Activated CD8-positive, alpha-beta T cell treated with anti-CD3 and anti-CD28 coated beads for 36 hours (primary cell): ENCODE measurements at regions not wholly inside any gene's neighbourhood (a gene's known extent, or its start where the extent isn't known, plus 50 kb on each side); places are given as distances from the start of the nearest gene placed in this dataset.

Experiments used
- ATAC-seq: fragments of 200-7000 bp; cut with Tn5 transposase; one replicate; pipeline ENCODE4 v1.10.0; 2021; ENCODE audit warnings: mild to moderate bottlenecking, moderate library complexity
- CTCF ChIA-PET: fragments of 350-600 bp; sonication (Branson Sonifier 250); formaldehyde crosslinking; loops from one replicate; lab custom pipeline; 2021; ENCODE audit warnings: antibody characterized with exemption; lab: Charles Lee
- POLR2A ChIA-PET: fragments of 350-600 bp; sonication (Branson Sonifier 250); formaldehyde crosslinking; loops from one replicate; lab custom pipeline; 2021; ENCODE audit warnings: antibody characterized with exemption; lab: Charles Lee
- DNase-seq: peaks from one replicate; pipeline ENCODE4 v3.0.0-alpha.2; 2020
- H3K27ac Mint-ChIP-seq: one replicate; pipeline ENCODE4 v1.8.0; 2021; ENCODE audit warnings: mild to moderate bottlenecking, mixed read lengths
- H3K27me3 Mint-ChIP-seq: one replicate; pipeline ENCODE4 v1.8.0; 2021; ENCODE audit warnings: mixed read lengths
- H3K36me3 Mint-ChIP-seq: one replicate; pipeline ENCODE4 v1.8.0; 2021; ENCODE audit warnings: low read depth, mixed read lengths
- H3K4me1 Mint-ChIP-seq: one replicate; pipeline ENCODE4 v1.8.0; 2021; ENCODE audit warnings: low read depth, mixed read lengths
- H3K4me3 Mint-ChIP-seq: one replicate; pipeline ENCODE4 v1.8.0; 2021; ENCODE audit warnings: mild to moderate bottlenecking, moderate library complexity, mixed read lengths
- H3K9me3 Mint-ChIP-seq: one replicate; pipeline ENCODE4 v1.8.0; 2021; ENCODE audit warnings: mixed read lengths
- CTCF ChIP-seq: fragments of 200-600 bp; IDR thresholded peaks from one replicate; pipeline ENCODE4 v1.8.0; 2022; ENCODE audit warnings: antibody characterized with exemption, mild to moderate bottlenecking
- intact Hi-C: fragments of 100-400 bp; cut with micrococcal nuclease; formaldehyde crosslinking; loops from one replicate; pipeline ENCODE4 v1.10.0; 2022

- no peak for TF ChIP-seq CTCF
- Mint-ChIP-seq H3K27ac (no peak overlapping the region), H3K27me3 (peaks cover 2% of the 10 kb centered on the region), H3K4me3 (no peak overlapping the region), H3K4me1 (no peaks in the 10 kb centered on the region), H3K36me3 (no peaks in the 10 kb centered on the region), H3K9me3 (no peaks in the 10 kb centered on the region)
- ChIA-PET POLR2A (no interaction called here), CTCF (no interaction called here)
- ATAC-seq (no peak), DNase-seq (no peak)
- intact Hi-C loops: no loop called here
Observed at GRCh38 chr11:122028036-122028435, 88.0 kb downstream of the BLID start.

- Mint-ChIP-seq H3K27ac (no peak overlapping the region), H3K9me3 (no peaks in the 10 kb centered on the region), H3K27me3 (peaks cover 2% of the 10 kb centered on the region), H3K4me3 (no peak overlapping the region), H3K36me3 (no peaks in the 10 kb centered on the region), H3K4me1 (no peaks in the 10 kb centered on the region)
- no peak for TF ChIP-seq CTCF
- no peak for DNase-seq
- ATAC-seq: no peak
- ChIA-PET POLR2A (no interaction called here), CTCF (no interaction called here)
- intact Hi-C loops: no loop called here
Observed at GRCh38 chr11:122025757-122026156, 90.3 kb downstream of the BLID start.

GRCh38 chr11:122024278-122024677 lies 91.7 kb downstream of the BLID start:
- Mint-ChIP-seq H3K4me3 (no peak overlapping the region), H3K36me3 (no peaks in the 10 kb centered on the region), H3K4me1 (no peaks in the 10 kb centered on the region), H3K27ac (no peak overlapping the region), H3K9me3 (no peaks in the 10 kb centered on the region), H3K27me3 (peaks cover 2% of the 10 kb centered on the region)
- CTCF ChIA-PET: no interaction called here
- POLR2A ChIA-PET: no interaction called here
- ATAC-seq: no peak
- intact Hi-C loops: no loop called here
- DNase-seq: no peak
- TF ChIP-seq CTCF: no peak

GRCh38 chr11:122023614-122024250 lies 92.3 kb downstream of the BLID start:
- Mint-ChIP-seq H3K27me3 (peaks cover 2% of the 10 kb centered on the region), H3K4me3 (no peak overlapping the region), H3K9me3 (no peaks in the 10 kb centered on the region), H3K36me3 (no peaks in the 10 kb centered on the region), H3K27ac (no peak overlapping the region), H3K4me1 (no peaks in the 10 kb centered on the region)
- intact Hi-C loops: no loop called here
- POLR2A ChIA-PET: no interaction called here
- CTCF ChIA-PET: no interaction called here
- no peak for ATAC-seq
- DNase-seq: no peak
- TF ChIP-seq CTCF: no peak

- no peaks in the 10 kb centered on the region for H3K36me3 Mint-ChIP-seq
- H3K9me3 Mint-ChIP-seq: no peaks in the 10 kb centered on the region
- peaks cover 2% of the 10 kb centered on the region for H3K27me3 Mint-ChIP-seq
- DNase-seq: no peak
- ChIA-PET POLR2A (no interaction called here), CTCF (no interaction called here)
- no peak overlapping the region for H3K4me3 Mint-ChIP-seq
- no peak for TF ChIP-seq CTCF
- intact Hi-C loops: no loop called here
- no peaks in the 10 kb centered on the region for H3K4me1 Mint-ChIP-seq
- ATAC-seq: no peak
- no peak overlapping the region for H3K27ac Mint-ChIP-seq
Observed at GRCh38 chr11:122022646-122023045, 93.4 kb downstream of the BLID start.
